GM12891 (cell line): ENCODE measurements at regions not wholly inside any gene's neighbourhood (a gene's known extent, or its start where the extent isn't known, plus 50 kb on each side); places are given as distances from the start of the nearest gene placed in this dataset.

Source experiments
- PAX5 ChIP-seq: IDR thresholded peaks from 2 replicates; pipeline ENCODE4 v1.6.1; 2011; ENCODE audit warnings: low read length, moderate library complexity, mild to moderate bottlenecking; ENCODE audit not compliant: insufficient read depth, severe bottlenecking
- POLR2A ChIP-seq: IDR thresholded peaks from 2 replicates; pipeline ENCODE4 v1.6.1; 2011; ENCODE audit warnings: low read depth, low read length, control low read depth
- POLR2AphosphoS5 ChIP-seq: IDR thresholded peaks from 2 replicates; pipeline ENCODE4 v1.6.1; 2011; ENCODE audit warnings: low read depth, low read length, control low read depth
- POU2F2 ChIP-seq: IDR thresholded peaks from 2 replicates; pipeline ENCODE4 v1.6.1; 2011; ENCODE audit warnings: low read depth, mild to moderate bottlenecking, control low read depth, low read length, moderate library complexity
- TAF1 ChIP-seq: IDR thresholded peaks from 2 replicates; pipeline ENCODE4 v1.6.1; 2011; ENCODE audit warnings: low read depth, low read length, control low read depth

DNA sequence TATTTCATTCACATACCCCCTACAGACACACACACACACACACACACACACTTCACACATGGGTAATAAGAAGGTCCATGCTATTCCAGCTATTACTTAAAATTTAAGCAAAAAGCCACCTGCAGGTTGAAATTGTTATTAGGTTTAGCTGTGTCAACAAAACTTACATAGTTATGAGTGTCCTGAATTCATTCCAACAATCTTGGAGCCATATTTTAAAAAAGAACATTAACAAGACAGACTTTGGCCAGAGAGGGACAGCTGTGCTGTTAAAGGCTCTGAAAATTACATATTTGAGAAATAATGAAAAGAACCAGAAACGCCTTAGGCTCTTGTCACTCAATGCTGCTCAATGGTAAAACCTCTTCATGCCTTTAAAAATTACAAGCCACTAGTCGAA lies 455.3 kb downstream of the EPM2A start:
- no peak for TF ChIP-seq POLR2A
- no peak for TF ChIP-seq POLR2AphosphoS5
- TF ChIP-seq POU2F2: no peak
- TF ChIP-seq TAF1: no peak
- TF ChIP-seq PAX5: no peak
